ENCODE measurements at regions not wholly inside any gene's neighbourhood (a gene's known extent, or its start where the extent isn't known, plus 50 kb on each side); places are given as distances from the start of the nearest gene placed in this dataset.

GRCh38 chr2:125837128-125837527, 818.8 kb upstream of the GYPC start:
- DNase-seq (ENCODE audit: low read depth), result no peak
- no peak for TF ChIP-seq CTCF (IDR thresholded peaks at IDR 0.05; ENCODE audit: control insufficient read depth, extremely low read depth, insufficient read depth)

GRCh38 chr2:125837611-125838010, 818.3 kb upstream of the GYPC start:
- TF ChIP-seq CTCF (IDR thresholded peaks at IDR 0.05; ENCODE audit: control insufficient read depth, extremely low read depth, insufficient read depth), result no peak
- no peak for DNase-seq (ENCODE audit: low read depth)
- H3K4me3 ChIP-seq (ENCODE audit: low read depth, low read length), result no peak overlapping the region

More at GRCh38 chr2:125837128-125837527, 818.8 kb upstream of the GYPC start:
- H3K4me3 ChIP-seq (ENCODE audit: low read depth, low read length), result no peak overlapping the region

- TF ChIP-seq CTCF (IDR thresholded peaks at IDR 0.05; ENCODE audit: control insufficient read depth, extremely low read depth, insufficient read depth), result no peak
- H3K4me3 ChIP-seq (ENCODE audit: low read depth, low read length), result no peak overlapping the region
- DNase-seq (ENCODE audit: low read depth), result no peak
These were observed 816.0 kb upstream of the GYPC start for GRCh38 chr2:125839945-125840344.

GRCh38 chr2:125842041-125842440, 813.9 kb upstream of the GYPC start:
- TF ChIP-seq CTCF (IDR thresholded peaks at IDR 0.05; ENCODE audit: control insufficient read depth, extremely low read depth, insufficient read depth), result no peak
- H3K4me3 ChIP-seq (ENCODE audit: low read depth, low read length), result no peak overlapping the region
- DNase-seq (ENCODE audit: low read depth), result no peak

- TF ChIP-seq CTCF (IDR thresholded peaks at IDR 0.05; ENCODE audit: control insufficient read depth, extremely low read depth, insufficient read depth), result no peak
- no peak overlapping the region for H3K4me3 ChIP-seq (ENCODE audit: low read depth, low read length)
These were observed 805.4 kb upstream of the GYPC start for GRCh38 chr2:125850541-125850940.

GRCh38 chr2:125852364-125852763, 803.6 kb upstream of the GYPC start:
- no peak overlapping the region for H3K4me3 ChIP-seq (ENCODE audit: low read depth, low read length)
- TF ChIP-seq CTCF (IDR thresholded peaks at IDR 0.05; ENCODE audit: control insufficient read depth, extremely low read depth, insufficient read depth), result no peak
- DNase-seq (ENCODE audit: low read depth), result no peak

More at GRCh38 chr2:125850541-125850940, 805.4 kb upstream of the GYPC start:
- DNase-seq (ENCODE audit: low read depth), result no peak

GRCh38 chr2:125853626-125854025, 802.3 kb upstream of the GYPC start:
- no peak overlapping the region for H3K4me3 ChIP-seq (ENCODE audit: low read depth, low read length)
- TF ChIP-seq CTCF (IDR thresholded peaks at IDR 0.05; ENCODE audit: control insufficient read depth, extremely low read depth, insufficient read depth), result no peak
- DNase-seq (ENCODE audit: low read depth), result no peak
